AG09309 (cell line): ENCODE measurements at regions not wholly inside any gene's neighbourhood (a gene's known extent, or its start where the extent isn't known, plus 50 kb on each side); places are given as distances from the start of the nearest gene placed in this dataset.
"Not testable (repeated sequence)": the region's sequence is repeated elsewhere in the genome, so short reads cannot be mapped to it uniquely, and the experiment has no call there.

Experiments
- DNase-seq: peaks from one replicate; pipeline ENCODE4 v3.0.0-alpha.2; 2010; ENCODE audit warnings: low read depth
- H3K4me3 ChIP-seq: 2 replicates; pipeline ENCODE4 v1.5.1; 2011; ENCODE audit warnings: mild to moderate bottlenecking, low read depth, low read length, moderate library complexity; ENCODE audit not compliant: control insufficient read depth
- CTCF ChIP-seq: IDR thresholded peaks from 2 replicates; pipeline ENCODE4 v1.5.1; 2011; ENCODE audit warnings: mild to moderate bottlenecking, low read depth, low read length, inconsistent platforms; ENCODE audit not compliant: insufficient read depth, control insufficient read depth; ENCODE audit errors: missing control alignments

GRCh38 chr4:124459196-124459940 lies 253.2 kb downstream of the ANKRD50 start:
- no peak overlapping the region for H3K4me3 ChIP-seq
- TF ChIP-seq CTCF = no peak
- DNase-seq = no peak

- no peak for DNase-seq
- TF ChIP-seq CTCF = no peak
- H3K4me3 ChIP-seq = no peak overlapping the region
Measured at GRCh38 chr4:124459941-124460310, 252.6 kb downstream of the ANKRD50 start.

GRCh38 chr4:124461592-124461991 lies 250.9 kb downstream of the ANKRD50 start:
- not testable (repeated sequence) for DNase-seq, H3K4me3 ChIP-seq

GRCh38 chr4:124462954-124463828 lies 249.3 kb downstream of the ANKRD50 start:
- H3K4me3 ChIP-seq = no peak overlapping the region
- no peak for TF ChIP-seq CTCF
- no peak for DNase-seq

- no peak overlapping the region for H3K4me3 ChIP-seq
- no peak for TF ChIP-seq CTCF
- no peak for DNase-seq
Measured at GRCh38 chr4:124464836-124465235, 247.7 kb downstream of the ANKRD50 start.

- H3K4me3 ChIP-seq = no peak overlapping the region
- TF ChIP-seq CTCF = no peak
- DNase-seq = no peak
Measured at GRCh38 chr4:124468360-124468759, 244.2 kb downstream of the ANKRD50 start.

GRCh38 chr4:124469981-124470380 lies 242.6 kb downstream of the ANKRD50 start:
- no peak for DNase-seq
- H3K4me3 ChIP-seq = no peak overlapping the region
- no peak for TF ChIP-seq CTCF
